ENCODE measurements at regions not wholly inside any gene's neighbourhood (a gene's known extent, or its start where the extent isn't known, plus 50 kb on each side); places are given as distances from the start of the nearest gene placed in this dataset.

DNA sequence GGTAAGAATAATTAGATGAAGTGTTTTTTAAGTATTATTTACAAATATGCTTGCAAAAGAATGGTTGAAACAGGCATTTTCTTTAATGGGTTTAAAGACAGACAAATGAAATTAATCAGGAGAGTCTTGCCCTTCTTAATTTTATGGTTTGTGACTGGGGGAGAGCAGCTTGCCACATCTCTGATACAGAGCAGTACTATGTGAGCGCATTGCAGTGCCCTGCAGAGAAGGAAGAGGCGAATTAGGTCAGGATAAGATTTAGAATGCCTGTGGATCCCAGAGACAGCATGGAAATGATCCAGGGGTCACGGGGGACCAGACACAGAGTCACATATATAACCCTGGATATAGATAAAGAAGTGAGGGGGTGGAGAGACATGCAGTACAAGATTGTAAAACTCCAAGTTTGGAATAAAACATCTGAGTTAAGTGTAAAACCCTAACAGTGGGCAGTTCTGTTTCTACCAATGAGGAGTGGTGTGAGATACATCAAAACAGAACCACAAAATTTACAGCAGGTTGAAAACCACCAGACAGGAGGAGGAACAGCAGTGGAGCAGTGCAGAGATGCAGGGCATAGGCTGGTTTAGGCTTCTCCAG, 125.5 kb downstream of the FAM204A start:
- TF ChIP-seq, protein P1, sequence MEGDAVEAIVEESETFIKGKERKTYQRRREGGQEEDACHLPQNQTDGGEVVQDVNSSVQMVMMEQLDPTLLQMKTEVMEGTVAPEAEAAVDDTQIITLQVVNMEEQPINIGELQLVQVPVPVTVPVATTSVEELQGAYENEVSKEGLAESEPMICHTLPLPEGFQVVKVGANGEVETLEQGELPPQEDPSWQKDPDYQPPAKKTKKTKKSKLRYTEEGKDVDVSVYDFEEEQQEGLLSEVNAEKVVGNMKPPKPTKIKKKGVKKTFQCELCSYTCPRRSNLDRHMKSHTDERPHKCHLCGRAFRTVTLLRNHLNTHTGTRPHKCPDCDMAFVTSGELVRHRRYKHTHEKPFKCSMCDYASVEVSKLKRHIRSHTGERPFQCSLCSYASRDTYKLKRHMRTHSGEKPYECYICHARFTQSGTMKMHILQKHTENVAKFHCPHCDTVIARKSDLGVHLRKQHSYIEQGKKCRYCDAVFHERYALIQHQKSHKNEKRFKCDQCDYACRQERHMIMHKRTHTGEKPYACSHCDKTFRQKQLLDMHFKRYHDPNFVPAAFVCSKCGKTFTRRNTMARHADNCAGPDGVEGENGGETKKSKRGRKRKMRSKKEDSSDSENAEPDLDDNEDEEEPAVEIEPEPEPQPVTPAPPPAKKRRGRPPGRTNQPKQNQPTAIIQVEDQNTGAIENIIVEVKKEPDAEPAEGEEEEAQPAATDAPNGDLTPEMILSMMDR (IDR thresholded peaks at IDR 0.05; ENCODE audit: low read depth, low read length, missing input control): no peak
- TF ChIP-seq, protein P2, sequence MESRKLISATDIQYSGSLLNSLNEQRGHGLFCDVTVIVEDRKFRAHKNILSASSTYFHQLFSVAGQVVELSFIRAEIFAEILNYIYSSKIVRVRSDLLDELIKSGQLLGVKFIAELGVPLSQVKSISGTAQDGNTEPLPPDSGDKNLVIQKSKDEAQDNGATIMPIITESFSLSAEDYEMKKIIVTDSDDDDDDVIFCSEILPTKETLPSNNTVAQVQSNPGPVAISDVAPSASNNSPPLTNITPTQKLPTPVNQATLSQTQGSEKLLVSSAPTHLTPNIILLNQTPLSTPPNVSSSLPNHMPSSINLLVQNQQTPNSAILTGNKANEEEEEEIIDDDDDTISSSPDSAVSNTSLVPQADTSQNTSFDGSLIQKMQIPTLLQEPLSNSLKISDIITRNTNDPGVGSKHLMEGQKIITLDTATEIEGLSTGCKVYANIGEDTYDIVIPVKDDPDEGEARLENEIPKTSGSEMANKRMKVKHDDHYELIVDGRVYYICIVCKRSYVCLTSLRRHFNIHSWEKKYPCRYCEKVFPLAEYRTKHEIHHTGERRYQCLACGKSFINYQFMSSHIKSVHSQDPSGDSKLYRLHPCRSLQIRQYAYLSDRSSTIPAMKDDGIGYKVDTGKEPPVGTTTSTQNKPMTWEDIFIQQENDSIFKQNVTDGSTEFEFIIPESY (IDR thresholded peaks at IDR 0.05): no peak
- no peak for TF ChIP-seq SP1 (IDR thresholded peaks at IDR 0.05)
- TF ChIP-seq YY1 (IDR thresholded peaks at IDR 0.05): no peak
- no peak for TF ChIP-seq RAD21 (IDR thresholded peaks at IDR 0.05)
- TF ChIP-seq TAF1 (conservative IDR thresholded peaks at IDR 0.05): no peak
- no peak for TF ChIP-seq REST (IDR thresholded peaks at IDR 0.05)
- TF ChIP-seq JUND (IDR thresholded peaks at IDR 0.05): no peak
- TF ChIP-seq GABPA (IDR thresholded peaks at IDR 0.05 in 1 of 2, conservative IDR thresholded peaks at IDR 0.05 in 1 of 2): no peak

Measured in liver (tissue), 3 donors.